Esophagus squamous epithelium (tissue), 4 donors: ENCODE measurements at regions not wholly inside any gene's neighbourhood (a gene's known extent, or its start where the extent isn't known, plus 50 kb on each side); places are given as distances from the start of the nearest gene placed in this dataset.

ENCODE experiments used
- POLR2A ChIP-seq, 4 donors: fragments of 450-650 bp; IDR thresholded peaks; one replicate each; pipeline ENCODE4 v1.6.1; 2017; ENCODE audit warnings: antibody characterized with exemption in 4 of 4, mild to moderate bottlenecking in 4 of 4, moderate library complexity in 3 of 4
- TF ChIP-seq, protein P1 (sequence below), 6 experiments: fragments of 450-650 bp in 4 of 6; fragments of 200-600 bp in 2 of 6; sonication (generic) in 2 of 6; IDR thresholded peaks; one replicate each; pipeline ENCODE4 v1.5.1; 2016 to 2019; ENCODE audit warnings: antibody characterized with exemption in 6 of 6, mild to moderate bottlenecking in 4 of 6, moderate library complexity in 4 of 6

DNA sequence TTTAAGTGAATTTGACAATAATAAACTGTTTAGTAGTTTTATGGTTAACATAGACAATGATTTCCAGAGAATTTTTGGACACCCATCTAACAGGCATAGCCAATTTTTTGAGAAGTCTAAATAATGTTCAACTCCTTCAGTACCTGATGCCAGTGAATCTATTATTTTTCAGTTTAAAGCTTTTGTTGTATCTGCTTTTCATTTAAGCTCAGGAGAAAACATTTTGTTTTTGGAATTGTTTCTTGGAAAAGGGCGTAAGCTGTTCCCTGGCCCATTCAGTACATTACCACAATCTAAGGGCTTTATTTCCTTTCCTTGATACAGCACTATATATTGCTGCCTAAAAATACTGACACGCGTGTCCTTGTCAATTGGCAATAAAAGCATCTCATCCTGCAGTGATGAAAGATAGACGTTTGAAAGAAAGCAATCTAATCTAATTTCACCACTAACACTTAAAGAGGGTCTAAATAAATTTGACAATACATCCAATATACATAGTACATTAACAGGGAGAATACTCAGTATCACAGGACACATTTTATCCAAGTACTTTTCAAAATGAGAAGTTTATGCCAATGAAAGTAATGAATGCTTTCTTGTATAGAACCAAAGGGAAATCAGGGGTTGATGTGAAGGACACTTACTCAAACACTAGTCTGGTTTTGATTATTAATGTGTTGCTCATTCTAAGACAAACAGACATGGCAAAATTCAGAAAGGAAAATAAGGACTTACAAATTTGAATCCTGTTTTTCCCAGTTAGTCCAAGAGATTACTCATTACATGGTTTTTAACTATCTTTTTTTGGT lies 104.2 kb upstream of the LGR5 start:
- TF ChIP-seq POLR2A (IDR thresholded peaks at IDR 0.05): no peak
- TF ChIP-seq, protein P1, sequence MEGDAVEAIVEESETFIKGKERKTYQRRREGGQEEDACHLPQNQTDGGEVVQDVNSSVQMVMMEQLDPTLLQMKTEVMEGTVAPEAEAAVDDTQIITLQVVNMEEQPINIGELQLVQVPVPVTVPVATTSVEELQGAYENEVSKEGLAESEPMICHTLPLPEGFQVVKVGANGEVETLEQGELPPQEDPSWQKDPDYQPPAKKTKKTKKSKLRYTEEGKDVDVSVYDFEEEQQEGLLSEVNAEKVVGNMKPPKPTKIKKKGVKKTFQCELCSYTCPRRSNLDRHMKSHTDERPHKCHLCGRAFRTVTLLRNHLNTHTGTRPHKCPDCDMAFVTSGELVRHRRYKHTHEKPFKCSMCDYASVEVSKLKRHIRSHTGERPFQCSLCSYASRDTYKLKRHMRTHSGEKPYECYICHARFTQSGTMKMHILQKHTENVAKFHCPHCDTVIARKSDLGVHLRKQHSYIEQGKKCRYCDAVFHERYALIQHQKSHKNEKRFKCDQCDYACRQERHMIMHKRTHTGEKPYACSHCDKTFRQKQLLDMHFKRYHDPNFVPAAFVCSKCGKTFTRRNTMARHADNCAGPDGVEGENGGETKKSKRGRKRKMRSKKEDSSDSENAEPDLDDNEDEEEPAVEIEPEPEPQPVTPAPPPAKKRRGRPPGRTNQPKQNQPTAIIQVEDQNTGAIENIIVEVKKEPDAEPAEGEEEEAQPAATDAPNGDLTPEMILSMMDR (IDR thresholded peaks at IDR 0.05): no peak
